Panc1 (cell line): ENCODE measurements at regions not wholly inside any gene's neighbourhood (a gene's known extent, or its start where the extent isn't known, plus 50 kb on each side); places are given as distances from the start of the nearest gene placed in this dataset.

Experiments used
- ATAC-seq: fragments of 200-7000 bp; cut with Tn5 transposase; 2 replicates; pipeline ENCODE4 v1.9.1; 2020; ENCODE audit warnings: mild to moderate bottlenecking, moderate library complexity
- BruUV-seq: library from RNA; stranded (reverse); fragments of 400-500 nt; replicated peaks from 2 replicates; lab custom pipeline; 2021; lab: Mats Ljungman, UMichigan
- CTCF ChIA-PET: fragments of 300-600 bp; sonication (Branson Sonifier 250); formaldehyde crosslinking; loops from one replicate; lab custom pipeline; 2022; ENCODE audit warnings: antibody characterized with exemption; lab: Charles Lee
- POLR2A ChIA-PET: fragments of 300-600 bp; sonication (Branson Sonifier 250); formaldehyde crosslinking; loops from one replicate; lab custom pipeline; 2022; ENCODE audit warnings: antibody characterized with exemption; lab: Charles Lee
- DNase-seq: peaks from one replicate; pipeline ENCODE4 v3.0.0-alpha.2; 2010; ENCODE audit warnings: low read depth, low spot score
- H3K27ac ChIP-seq: 2 replicates; pipeline ENCODE4 v1.5.1; 2011; ENCODE audit warnings: mild to moderate bottlenecking, low read length, inconsistent platforms
- H3K27me3 ChIP-seq: fragments of 200-500 bp; sonication (Bioruptor generic); 2 replicates; pipeline ENCODE4 v1.6.0; 2014; ENCODE audit warnings: low read length, inconsistent platforms; ENCODE audit not compliant: control insufficient read depth, insufficient read depth
- H3K36me3 ChIP-seq: fragments of 200-500 bp; sonication (Bioruptor generic); 2 replicates; pipeline ENCODE4 v1.5.1; 2014; ENCODE audit warnings: inconsistent platforms, mild to moderate bottlenecking, low read length, moderate library complexity; ENCODE audit not compliant: control insufficient read depth, insufficient read depth
- H3K4me1 ChIP-seq: 2 replicates; pipeline ENCODE4 v1.5.1; 2011; ENCODE audit warnings: inconsistent platforms, mild to moderate bottlenecking, low read length, moderate library complexity; ENCODE audit not compliant: control insufficient read depth, insufficient read depth
- H3K4me3 ChIP-seq, 2 experiments: 2 replicates each; pipeline ENCODE4 v1.5.1; 2011 to 2012; ENCODE audit warnings: low read depth in 2 of 2, low read length in 2 of 2, mild to moderate bottlenecking in 2 of 2, inconsistent platforms in 1 of 2, moderate library complexity in 1 of 2
- H3K9me3 ChIP-seq: fragments of 200-500 bp; sonication (Bioruptor generic); 2 replicates; pipeline ENCODE4 v1.5.1; 2014; ENCODE audit warnings: low read depth, mild to moderate bottlenecking, inconsistent platforms, low read length, moderate library complexity; ENCODE audit not compliant: control insufficient read depth, insufficient read depth
- CTCF ChIP-seq: fragments of 450-650 bp; IDR thresholded peaks from 2 replicates; pipeline ENCODE4 v1.5.1; 2017; ENCODE audit warnings: mild to moderate bottlenecking
- POLR2AphosphoS5 ChIP-seq: IDR thresholded peaks from 2 replicates; pipeline ENCODE4 v1.6.1; 2012; ENCODE audit warnings: mild to moderate bottlenecking, low read depth, low read length, moderate library complexity
- REST ChIP-seq, 2 experiments: IDR thresholded peaks; 2 replicates each; pipeline ENCODE4 v1.6.1; 2011 to 2012; ENCODE audit warnings: low read depth in 2 of 2, control low read depth in 1 of 2, low read length in 1 of 2, mild to moderate bottlenecking in 1 of 2, moderate library complexity in 1 of 2; ENCODE audit not compliant: insufficient read depth in 1 of 2
- SIN3A ChIP-seq: IDR thresholded peaks from 2 replicates; pipeline ENCODE4 v1.6.1; 2012; ENCODE audit warnings: low read depth, mild to moderate bottlenecking, low read length, moderate library complexity, borderline replicate concordance; ENCODE audit not compliant: insufficient read depth
- TCF7L2 ChIP-seq: IDR thresholded peaks from 2 replicates; pipeline ENCODE4 v1.6.1; 2011; ENCODE audit warnings: mild to moderate bottlenecking, low read depth, low read length, inconsistent platforms
- in situ Hi-C: cut with HindIII; loops from 2 replicates; pipeline ENCODE4 v1.10.0; 2016; ENCODE audit warnings: low sequenced_read_pairs, low pct_unique_long_range_greater_than_20kb
- intact Hi-C: fragments of 100-400 bp; cut with micrococcal nuclease; formaldehyde crosslinking; loops from one replicate; pipeline ENCODE4 v1.10.0; 2022; ENCODE audit not compliant: unreplicated experiment

GRCh38 chr15:93138681-93139250 lies 49.8 kb upstream of the RGMA start:
- ChIA-PET POLR2A (no interaction called here), CTCF (no interaction called here)
- no peaks in the 10 kb centered on the region for H3K36me3 ChIP-seq
- no peak overlapping the region for H3K27ac ChIP-seq
- no peaks in the 10 kb centered on the region for H3K4me1 ChIP-seq
- H3K9me3 ChIP-seq, result no peaks in the 10 kb centered on the region
- H3K4me3 ChIP-seq, result no peak overlapping the region
- DNase-seq (no peak), ATAC-seq (no peak)
- intact Hi-C loops (no loop called here), in situ Hi-C loops (no loop called here)
- no TSS peak for BruUV-seq
- no peaks in the 10 kb centered on the region for H3K27me3 ChIP-seq
- TF ChIP-seq CTCF (no peak), POLR2AphosphoS5 (no peak), REST (IDR thresholded peaks at IDR 0.05; ENCODE audit: insufficient read depth in 1 of 2, low read depth in 2 of 2, low read length in 1 of 2) (no peak), TCF7L2 (no peak), SIN3A (no peak)
